HG02938 (cell line): ENCODE measurements at regions not wholly inside any gene's neighbourhood (a gene's known extent, or its start where the extent isn't known, plus 50 kb on each side); places are given as distances from the start of the nearest gene placed in this dataset.
"Not testable (repeated sequence)": the region's sequence is repeated elsewhere in the genome, so short reads cannot be mapped to it uniquely, and the experiment has no call there.

Experiments
- ATAC-seq: cut with Tn5 transposase; IDR thresholded peaks from one replicate; pipeline ENCODE4 v1.9.1; 2021; ENCODE audit warnings: mild to moderate bottlenecking, moderate library complexity; ENCODE audit not compliant: unreplicated experiment

DNA sequence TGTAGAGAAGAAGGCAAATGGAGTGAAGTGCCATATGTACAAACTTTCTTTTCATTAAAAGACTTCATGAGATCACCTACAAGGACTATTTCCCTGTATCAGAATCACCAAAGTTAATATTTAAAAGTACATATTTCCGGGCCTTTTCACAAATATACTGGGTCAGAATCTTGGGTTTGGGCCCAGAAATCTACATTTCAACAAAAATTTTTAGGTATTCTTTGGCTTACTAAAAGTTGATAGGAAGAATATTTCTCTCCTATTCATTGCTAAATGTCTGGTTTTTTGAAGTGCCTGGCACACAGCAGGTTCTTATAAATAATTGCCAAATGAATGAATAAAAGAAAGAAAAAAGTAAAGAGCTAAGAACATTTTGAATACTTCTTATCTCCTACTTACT is 843.8 kb upstream of the ACVR2A start:
- no peak for ATAC-seq

GRCh38 chr2:147000151-147000550 is 844.7 kb upstream of the ACVR2A start:
- ATAC-seq: not testable (repeated sequence)

GRCh38 chr2:146997945-146998344 is 846.9 kb upstream of the ACVR2A start:
- no peak for ATAC-seq

GRCh38 chr2:146997488-146997887 is 847.3 kb upstream of the ACVR2A start:
- ATAC-seq: no peak

DNA sequence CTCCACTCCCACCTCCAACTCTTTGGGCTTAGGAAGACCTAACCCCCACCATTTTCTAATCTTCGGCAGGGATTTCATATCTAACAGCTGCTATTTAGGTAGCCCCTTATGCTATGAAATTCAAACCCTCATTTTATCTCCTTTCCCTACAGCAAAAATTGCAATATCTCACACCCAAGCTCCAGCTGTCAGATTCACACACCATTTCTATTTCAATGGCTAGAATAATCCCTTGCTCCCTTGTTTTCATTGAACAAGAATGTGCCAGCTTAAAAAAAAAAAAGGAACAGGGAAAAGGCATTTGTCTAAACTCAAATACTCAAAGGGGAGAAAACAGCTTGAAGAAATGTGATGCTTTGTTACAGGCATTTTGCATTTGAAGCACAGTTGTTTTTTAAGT is 850.6 kb upstream of the ACVR2A start:
- no peak for ATAC-seq

DNA sequence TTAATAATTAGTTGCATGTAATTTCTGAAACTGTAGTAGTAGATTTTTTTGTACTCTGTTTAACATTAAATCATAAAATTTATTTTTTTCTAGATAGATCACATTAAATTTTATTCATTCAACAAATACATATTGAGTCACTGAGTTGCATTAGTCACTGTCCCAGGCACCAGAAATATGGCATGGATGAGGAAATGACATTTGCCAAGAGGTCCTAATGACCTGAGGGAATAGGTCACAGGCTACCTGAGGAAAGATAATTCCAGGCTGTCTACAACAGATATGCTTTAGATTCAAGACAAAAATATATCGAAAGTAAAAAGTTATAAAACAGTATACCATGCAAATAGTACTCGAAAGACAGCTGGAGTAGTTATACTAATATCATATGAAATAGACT is 852.4 kb upstream of the ACVR2A start:
- no peak for ATAC-seq

DNA sequence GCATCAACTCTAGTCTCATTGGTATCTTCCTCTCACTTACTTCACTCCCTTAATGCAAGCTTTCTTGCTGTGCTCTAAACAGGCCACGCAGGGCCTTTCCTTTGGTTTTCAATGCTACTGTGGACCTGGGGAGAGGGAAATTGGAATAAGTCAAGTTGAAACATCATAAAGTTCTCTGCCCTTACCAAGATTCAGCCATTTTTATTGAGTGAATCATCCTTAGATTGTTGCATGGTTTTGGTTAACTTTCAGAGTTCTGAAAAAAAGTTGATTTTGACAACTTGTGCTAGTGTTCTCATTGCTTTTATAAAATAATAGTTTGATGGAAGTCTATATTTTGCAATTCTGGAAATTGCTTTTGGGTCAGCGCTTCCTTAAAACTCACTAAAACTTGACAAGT is 852.8 kb upstream of the ACVR2A start:
- no peak for ATAC-seq

- no peak for ATAC-seq
Measured at GRCh38 chr2:146990311-146991054, 854.3 kb upstream of the ACVR2A start.

GRCh38 chr2:146989741-146990140 is 855.1 kb upstream of the ACVR2A start:
- ATAC-seq: no peak

DNA sequence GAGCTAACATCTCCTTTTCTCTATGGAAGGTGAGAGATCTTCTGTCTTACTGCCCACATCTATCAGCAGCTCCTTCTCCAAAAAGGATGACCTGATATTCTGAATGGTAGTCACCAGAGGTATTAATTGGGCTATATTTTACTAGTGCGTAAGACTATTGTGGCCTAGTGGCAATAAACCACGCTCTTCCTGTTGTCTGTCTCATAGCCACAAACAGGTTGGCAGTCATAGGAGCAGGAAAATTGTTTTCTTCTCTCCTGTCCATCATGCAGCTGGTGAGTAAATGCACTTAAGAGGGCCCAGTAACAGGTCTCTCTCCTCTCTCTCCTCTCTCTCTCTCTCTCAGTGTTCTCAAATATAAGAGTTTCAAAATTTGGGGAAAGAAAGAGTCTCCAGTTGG is 856.8 kb upstream of the ACVR2A start:
- no peak for ATAC-seq

DNA sequence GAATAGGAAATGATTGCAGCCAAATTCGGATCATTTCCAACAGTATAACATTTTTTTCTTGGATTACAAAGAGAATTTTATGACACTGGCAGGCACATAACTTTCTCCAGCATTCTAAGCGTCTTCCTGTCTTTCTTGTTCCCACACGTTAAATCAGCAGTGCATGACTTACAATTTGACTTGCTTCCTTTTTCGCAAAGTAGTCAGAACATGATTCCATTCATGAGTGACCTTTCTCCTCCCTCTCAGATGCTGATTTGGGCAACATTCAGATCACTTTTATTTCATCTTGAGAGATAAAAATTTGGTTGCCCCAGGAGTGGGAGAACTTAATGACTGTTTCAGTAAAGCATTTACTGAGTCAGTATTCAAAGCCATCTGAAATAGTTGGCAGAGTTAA is 858.7 kb upstream of the ACVR2A start:
- no peak for ATAC-seq

- no peak for ATAC-seq
Measured at GRCh38 chr2:146985753-146986152, 859.1 kb upstream of the ACVR2A start.

DNA sequence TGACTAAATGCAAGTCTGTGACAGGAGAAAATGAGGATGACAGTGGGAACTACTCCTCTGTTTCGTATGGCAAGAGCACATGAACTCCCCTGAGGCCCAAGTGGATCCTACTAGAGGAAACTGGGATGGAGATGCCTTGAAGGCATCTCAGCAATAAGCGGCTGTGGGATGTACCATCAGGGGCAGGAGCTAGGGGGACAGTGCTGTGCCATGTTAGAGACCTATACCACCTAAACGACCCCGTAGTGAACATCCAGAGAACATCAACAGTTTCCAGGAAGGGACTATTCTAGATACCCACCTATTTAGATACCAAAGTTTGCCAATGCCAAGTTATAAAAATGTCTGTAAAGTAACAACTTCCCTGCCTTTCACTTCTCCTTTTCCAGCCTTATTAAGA is 860.8 kb upstream of the ACVR2A start:
- ATAC-seq: no peak

DNA sequence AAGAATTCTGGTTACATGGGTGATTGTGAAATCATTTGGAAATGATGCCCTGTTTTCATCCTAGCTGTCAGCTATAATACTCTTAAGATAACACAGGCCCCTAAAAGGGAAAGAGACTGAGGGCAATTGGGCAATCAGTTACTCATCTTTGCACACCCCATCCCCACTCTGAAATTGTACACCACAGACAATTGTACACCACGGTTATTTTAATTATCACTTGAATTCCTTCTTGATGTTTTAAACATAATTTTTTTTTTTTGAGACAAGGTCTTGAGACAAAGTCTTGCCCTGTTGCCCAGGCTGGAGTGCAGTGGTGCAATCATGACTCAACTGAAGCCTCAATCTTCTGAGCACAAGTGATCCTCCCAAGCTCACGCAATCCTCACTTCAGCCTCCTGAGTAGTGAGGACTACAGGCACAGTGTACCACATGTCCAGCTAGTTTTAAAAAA is 862.4 kb upstream of the ACVR2A start:
- no peak for ATAC-seq

- ATAC-seq: no peak
Measured at GRCh38 chr2:146981921-146982320, 862.9 kb upstream of the ACVR2A start.

- no peak for ATAC-seq
Measured at GRCh38 chr2:146979746-146980145, 865.1 kb upstream of the ACVR2A start.

- ATAC-seq: no peak
Measured at GRCh38 chr2:146978577-146979555, 866.0 kb upstream of the ACVR2A start.

DNA sequence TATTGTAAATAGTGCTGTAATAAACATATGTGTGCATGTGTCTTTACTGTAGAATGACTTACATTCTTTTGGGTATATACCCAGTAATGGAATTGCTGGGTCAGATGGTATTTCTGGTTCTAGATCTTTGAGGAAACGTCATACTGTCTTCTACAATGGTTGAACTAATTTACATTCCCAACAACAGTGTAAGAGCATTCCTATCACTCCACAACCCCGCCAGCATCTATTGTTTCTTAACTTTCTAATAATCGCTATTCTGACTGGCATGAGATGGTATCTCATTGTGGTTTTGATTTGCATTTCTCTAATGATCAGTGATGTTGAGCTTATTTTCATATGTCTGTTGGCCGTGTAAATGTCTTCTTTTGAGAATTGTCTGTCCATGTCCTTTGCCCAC is 873.8 kb upstream of the ACVR2A start:
- ATAC-seq: not testable (repeated sequence)

DNA sequence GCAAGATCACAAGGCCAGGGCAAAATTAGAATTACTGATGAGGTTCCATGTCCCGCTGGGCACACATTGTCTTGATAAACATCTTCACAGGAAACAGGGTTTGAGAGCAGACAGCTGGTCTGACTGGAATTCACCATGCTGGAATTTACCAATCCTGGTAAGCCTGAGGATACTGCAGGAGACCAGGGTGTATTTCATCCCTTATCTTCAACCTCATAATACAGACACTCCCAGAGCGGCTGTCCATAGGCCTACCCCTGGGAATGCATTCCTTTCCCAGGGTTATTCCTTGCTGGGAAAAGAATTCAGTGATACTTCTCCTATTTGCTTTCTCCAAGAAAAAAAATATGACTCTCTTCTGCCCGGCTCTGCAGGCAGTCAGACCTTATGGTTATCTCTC is 875.1 kb upstream of the ACVR2A start:
- not testable (repeated sequence) for ATAC-seq

DNA sequence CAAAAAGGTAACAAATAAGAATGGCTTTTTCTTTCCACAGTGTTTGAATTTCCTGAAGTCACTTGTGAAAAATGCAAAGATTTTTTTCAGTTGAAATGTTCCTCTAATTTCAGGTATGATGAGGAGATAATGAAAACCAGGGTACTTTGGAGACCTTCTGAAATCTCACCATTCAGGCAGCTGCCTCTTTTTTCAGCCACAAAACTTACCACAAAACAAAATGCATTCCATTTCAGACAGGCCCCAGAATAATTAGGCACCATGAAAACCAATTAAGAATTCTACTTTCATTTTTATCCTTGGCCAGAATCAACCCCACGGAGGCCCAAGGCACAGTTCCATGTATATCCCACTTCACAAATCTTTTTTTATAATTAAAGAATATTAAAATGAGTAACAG is 880.3 kb upstream of the ACVR2A start:
- no peak for ATAC-seq

DNA sequence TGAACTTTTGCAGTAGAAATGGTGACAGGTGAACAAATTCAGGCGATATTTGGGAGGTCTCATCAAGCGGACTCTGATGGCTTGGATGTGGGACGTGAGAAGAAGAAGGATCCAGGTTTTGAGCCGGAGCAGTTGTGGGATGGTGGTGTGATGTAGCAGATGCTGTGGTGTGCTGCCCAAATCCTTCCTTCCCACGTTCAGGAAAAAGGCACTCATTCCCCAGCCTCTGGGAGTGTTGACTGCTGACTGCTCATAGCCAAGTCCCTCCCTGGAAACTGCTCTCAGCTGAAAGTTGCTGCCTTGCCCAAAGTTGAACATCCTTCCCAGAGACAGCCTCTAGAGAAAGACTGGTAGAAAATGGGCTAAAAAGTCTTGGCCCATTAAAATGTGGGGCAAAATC is 890.3 kb upstream of the ACVR2A start:
- ATAC-seq: no peak

- ATAC-seq: no peak
Measured at GRCh38 chr2:146952696-146953095, 892.1 kb upstream of the ACVR2A start.
